Stimulated activated CD8-positive, alpha-beta memory T cell treated with anti-CD3 and anti-CD28 coated beads, Interleukin-15, amount 100 ng/mL, for 48 hours (primary cell): ENCODE measurements at regions not wholly inside any gene's neighbourhood (a gene's known extent, or its start where the extent isn't known, plus 50 kb on each side); places are given as distances from the start of the nearest gene placed in this dataset.

Source experiments
- DNase-seq, 2 donors: peaks; one replicate each; pipeline ENCODE4 v3.0.0-alpha.2; 2020; ENCODE audit warnings: low read depth in 2 of 2

GRCh38 chr1:56151402-56151801, 428.0 kb downstream of the PLPP3 start:
- DNase-seq, result no peak

- no peak for DNase-seq
These were observed 428.7 kb downstream of the PLPP3 start for GRCh38 chr1:56150441-56151215.

- DNase-seq, result no peak
These were observed 429.6 kb downstream of the PLPP3 start for GRCh38 chr1:56149761-56150160.

DNA sequence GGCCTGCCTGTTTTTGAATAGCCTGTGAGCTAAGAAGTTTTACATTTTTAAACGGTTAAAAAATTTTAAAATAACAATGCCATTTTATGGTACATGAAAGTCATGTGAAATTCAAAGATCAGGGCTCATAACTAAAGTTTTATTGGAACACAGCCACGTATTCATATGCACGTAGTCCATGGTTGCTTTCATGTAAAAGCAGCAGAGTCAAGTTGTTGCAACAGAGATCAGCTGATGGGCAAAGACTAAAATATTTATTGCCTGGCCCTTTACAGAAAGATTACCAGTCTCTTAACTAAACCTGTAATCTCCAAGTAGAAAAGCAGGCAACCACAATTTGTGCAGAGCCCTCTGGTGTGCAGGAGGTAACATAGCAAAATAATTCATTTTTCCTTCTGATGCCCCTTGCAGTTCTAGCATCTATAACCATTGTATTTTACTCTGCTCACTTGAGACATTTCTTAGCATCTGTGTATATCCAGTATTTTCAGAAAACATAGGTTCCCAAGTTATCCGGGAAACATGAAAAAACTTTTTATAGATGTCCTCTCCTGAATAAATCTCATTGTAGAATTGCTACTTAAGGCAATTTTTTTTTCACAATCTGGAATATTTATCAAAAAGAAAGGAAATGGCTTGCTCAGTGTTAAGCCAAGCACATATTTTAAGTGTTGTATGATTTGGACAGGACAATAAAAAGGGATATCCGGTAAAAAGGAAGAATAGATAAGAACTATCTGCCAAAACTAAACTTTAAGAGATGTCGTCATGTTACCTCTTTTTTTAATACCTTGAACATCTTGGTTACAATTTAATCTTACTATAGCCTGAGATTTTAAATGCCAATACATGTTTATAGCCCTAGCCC, 430.8 kb downstream of the PLPP3 start:
- no peak for DNase-seq

DNA sequence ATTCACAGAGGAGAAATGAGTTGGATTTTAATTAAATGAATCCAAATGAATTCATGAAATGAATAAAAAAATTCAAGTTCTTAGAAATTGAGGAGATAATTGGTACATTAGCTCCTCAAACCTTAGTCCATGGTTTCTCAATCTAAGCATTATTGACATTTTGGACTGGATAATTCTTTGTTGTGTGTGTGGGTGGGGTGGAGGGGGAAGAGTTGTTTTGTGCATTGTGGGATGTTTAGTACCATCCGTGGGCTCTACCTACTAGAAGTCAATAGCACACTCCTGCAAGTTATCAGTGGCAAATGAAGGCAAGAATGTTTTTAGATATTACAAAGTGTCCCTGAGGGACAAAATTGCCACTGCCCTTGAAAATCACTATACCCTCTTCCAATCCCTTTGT, 431.9 kb downstream of the PLPP3 start:
- DNase-seq, result no peak

DNA sequence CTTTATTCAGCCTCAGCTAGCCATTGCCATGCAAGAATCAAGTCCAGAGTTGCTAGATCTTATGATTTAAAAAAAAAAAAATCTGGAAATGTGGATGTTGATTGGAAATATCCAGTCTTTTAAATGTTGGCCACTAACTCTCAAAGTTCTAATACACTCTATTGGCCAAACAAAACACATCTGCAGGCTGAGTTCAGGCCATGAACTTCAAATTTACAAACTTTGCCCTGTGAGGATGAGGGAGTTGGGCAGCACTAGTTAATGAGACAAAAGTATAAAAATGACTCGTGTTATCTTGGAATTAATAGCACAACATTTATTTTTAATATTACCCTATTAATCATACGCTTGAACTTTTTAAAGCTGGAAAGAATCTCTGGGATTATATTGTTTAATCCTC, 432.3 kb downstream of the PLPP3 start:
- DNase-seq, result no peak

GRCh38 chr1:56146449-56146848, 432.9 kb downstream of the PLPP3 start:
- no peak for DNase-seq

GRCh38 chr1:56145581-56145980, 433.8 kb downstream of the PLPP3 start:
- DNase-seq, result no peak

DNA sequence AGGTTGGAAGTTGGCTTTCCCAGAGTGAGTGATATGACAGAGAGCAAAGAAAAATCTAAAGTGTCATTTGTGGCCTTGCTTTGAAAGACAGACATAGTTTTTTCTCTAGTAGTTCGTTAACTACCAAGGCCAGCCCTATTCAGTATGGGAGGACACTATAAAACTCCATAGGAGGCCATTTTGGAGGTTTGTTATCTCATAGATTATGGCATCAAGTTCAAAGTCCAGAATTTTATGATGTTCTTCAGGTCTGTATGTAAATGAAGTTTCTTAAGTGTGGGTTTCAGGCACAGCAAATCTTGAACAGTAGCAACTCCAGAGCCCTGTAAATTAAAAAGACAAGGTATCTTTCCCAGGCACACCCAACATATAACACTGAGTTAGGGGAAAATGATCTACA, 437.1 kb downstream of the PLPP3 start:
- no peak for DNase-seq

DNA sequence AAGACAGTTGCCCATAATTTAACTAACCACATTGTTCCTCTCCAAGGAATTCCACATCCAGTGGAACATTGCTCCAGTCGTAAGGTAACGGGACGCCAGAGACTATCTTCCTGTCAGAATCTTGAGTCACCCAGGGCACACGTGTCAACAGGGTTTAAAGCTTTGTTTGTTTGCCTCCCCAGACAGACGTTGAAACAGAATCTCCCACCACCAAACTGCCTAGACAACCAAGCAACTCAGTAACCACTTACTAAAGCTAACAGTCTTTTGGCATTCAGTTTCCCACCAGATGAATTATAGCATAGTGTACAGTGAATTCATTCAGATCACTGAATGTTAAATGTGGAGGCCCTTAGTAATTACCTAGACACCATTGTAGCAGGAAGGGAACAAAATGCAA, 439.5 kb downstream of the PLPP3 start:
- no peak for DNase-seq

- DNase-seq, result no peak
These were observed 441.6 kb downstream of the PLPP3 start for GRCh38 chr1:56137521-56138505.

- no peak for DNase-seq
These were observed 442.3 kb downstream of the PLPP3 start for GRCh38 chr1:56137090-56137489.

- no peak for DNase-seq
These were observed 443.6 kb downstream of the PLPP3 start for GRCh38 chr1:56135864-56136147.

- no peak for DNase-seq
These were observed 444.1 kb downstream of the PLPP3 start for GRCh38 chr1:56135069-56135863.

DNA sequence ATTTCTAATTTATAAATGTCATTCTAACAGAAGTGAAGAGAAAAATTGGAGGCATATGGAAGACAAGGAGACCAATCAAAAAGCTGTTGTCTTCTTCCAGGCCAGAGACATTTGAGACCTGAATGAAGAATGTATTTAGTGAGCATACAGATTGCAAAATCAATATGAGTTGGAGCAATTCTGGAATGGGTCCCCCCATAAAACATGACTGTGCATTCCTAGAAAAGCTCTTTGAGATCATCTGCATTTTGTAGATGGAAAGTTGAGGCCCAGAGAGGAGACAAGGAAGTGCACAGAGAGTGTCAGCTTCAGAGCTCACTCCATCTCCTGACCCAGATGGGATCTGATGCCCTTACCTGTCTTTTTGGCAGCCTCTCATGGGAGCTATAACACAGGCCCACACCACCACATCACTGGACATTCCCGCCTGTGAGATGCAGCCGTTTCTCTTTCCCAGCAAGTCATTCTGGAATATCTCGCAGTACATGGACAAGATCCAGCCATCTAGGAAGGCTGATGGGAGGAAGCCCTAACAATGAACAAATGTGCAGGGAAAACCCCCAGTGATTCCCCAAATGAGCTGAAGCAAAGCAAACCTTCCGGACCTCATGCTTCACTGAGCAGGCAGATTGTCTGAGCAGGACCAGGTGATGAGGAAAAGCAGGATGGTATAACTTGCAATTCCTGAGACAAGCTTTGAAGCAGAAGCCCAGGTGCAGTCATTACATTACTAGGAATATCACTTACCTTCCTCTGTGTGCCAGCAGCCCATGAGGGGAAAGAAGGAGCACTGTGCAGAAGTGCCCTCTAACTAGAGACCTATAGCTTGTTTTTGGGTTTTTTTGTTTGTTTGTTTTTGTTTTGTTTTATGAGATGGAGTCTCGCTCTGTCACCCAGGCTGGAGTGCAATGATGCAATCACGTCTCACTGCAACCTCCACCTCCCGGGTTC, 445.6 kb downstream of the PLPP3 start:
- DNase-seq, result no peak

DNA sequence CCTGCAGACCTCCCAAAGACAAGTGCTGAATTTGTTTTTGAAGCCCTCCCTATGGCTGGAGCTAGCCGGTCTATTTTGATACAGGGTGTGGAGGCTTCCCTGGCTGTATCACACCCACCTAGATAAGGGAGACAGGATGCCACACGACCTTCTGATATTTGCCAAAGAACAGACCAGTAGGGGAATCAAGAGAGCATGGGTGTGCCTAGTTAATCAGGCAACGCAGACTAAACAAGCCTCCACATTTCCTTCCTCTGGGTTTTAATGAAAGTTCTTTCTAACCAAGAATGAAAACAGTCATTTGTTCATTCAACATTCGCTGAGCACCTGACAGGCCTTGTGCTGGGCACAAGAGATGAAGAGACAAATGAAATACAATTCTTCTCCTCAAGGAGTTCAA, 446.8 kb downstream of the PLPP3 start:
- DNase-seq, result no peak

- DNase-seq, result no peak
These were observed 449.5 kb downstream of the PLPP3 start for GRCh38 chr1:56129837-56130236.

DNA sequence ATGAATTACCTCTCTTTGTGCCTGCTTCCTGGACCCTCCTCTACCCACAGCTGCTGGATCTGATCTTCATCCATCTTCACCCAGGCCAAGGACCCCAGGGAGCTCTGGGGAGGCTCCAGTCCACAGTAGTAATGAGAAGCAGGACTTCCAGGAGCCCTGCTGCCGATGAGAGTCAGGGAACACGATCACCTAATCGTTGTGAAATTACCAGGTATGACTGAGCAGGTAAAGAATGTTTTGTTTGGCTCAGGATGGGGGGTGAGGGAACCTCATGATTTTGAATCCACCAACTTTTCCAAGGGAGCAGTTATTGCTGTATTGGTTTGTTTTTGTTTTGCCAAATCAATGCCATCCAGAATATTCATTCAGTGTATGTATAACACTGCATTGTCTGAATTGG, 454.0 kb downstream of the PLPP3 start:
- no peak for DNase-seq

DNA sequence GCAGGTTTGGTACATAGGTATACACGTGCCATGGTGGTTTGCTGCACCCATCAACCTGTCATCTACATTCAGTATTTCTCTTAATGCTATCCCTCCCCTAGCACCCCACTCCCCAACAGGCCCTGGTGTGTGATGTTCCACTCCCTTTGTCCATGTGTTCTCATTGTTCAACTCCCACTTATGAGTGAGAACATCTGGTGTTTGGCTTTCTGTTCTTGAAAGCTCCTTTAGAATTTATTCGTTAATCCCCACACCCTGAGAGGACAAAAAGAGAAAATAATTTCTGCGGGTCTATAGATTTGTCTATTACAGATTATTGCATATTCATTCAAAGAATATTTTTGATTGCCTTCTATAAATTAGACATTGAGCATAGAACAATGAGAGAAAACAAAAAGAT, 455.5 kb downstream of the PLPP3 start:
- DNase-seq, result no peak

DNA sequence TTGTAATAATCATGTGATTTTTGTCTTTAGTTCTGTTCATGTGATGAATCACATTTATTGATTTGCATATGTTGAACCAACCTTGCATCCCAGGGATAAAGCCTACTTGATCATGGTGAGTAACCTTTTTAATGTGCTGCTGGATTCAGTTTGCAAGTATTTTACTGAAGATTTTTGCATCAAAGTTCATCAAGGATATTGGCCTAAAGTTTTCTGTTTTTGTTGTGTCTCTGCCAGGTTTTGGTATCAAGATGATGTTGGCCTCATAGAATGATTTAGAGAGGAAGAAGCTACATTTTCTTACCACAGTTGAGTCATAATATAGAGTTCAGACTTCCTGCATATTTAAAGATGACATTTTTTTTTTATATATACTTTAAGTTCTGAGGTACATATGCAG, 455.9 kb downstream of the PLPP3 start:
- no peak for DNase-seq
